Epithelial cell of prostate (primary cell): ENCODE measurements at regions not wholly inside any gene's neighbourhood (a gene's known extent, or its start where the extent isn't known, plus 50 kb on each side); places are given as distances from the start of the nearest gene placed in this dataset.

ENCODE experiments used
- DNase-seq: peaks from one replicate; pipeline ENCODE4 v3.0.0-alpha.2; 2011; ENCODE audit warnings: low read depth, low spot score
- H3K27ac ChIP-seq: fragments of 450-650 bp; 2 replicates; pipeline ENCODE4 v1.5.1; 2017; ENCODE audit warnings: mild to moderate bottlenecking

DNA sequence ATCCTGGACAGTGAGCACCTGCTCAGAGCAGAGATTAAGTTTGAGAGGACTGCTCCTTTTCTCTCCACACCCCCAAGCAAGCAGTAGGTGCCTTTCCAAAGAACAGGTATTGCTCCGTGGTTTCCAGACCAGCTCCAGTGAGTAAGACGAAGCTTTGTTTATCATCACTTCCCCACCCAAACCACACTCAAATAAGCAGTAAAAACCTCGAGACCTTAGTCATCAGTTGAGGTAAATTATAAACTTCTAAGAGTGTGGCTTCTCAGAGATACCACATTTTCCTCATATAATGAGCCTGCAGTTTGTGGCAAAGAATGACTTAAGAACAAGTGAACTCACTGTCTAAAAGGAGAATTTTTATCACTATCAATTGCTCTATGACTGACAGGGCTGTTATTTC lies 50.0 kb upstream of the GRB10 start:
- peak; percentile 86 for DNase-seq
- H3K27ac ChIP-seq, result peak overlapping the region; percentile 45
